ENCODE measurements at regions not wholly inside any gene's neighbourhood (a gene's known extent, or its start where the extent isn't known, plus 50 kb on each side); places are given as distances from the start of the nearest gene placed in this dataset.

DNA sequence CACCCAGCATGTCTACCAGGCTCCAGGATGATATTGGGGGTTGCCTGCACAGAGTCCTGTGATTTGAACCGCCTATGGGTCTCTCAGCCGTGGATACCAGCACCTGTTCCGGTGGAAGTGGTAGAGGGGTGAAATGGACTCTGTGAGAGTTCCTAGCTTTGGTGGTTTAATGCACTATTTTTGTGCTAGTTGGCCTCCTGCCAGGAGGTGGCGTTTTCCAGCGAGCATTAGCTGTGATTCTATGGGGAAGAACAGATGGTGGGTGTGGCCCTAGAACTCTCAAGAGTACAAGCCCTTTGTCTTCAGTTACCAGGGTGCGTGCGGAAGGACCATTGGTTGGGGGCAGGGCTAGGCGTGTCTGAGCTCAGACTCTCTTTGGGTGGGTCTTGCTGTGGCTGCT is 316.9 kb upstream of the AMOT start:
- TF ChIP-seq, protein P1, sequence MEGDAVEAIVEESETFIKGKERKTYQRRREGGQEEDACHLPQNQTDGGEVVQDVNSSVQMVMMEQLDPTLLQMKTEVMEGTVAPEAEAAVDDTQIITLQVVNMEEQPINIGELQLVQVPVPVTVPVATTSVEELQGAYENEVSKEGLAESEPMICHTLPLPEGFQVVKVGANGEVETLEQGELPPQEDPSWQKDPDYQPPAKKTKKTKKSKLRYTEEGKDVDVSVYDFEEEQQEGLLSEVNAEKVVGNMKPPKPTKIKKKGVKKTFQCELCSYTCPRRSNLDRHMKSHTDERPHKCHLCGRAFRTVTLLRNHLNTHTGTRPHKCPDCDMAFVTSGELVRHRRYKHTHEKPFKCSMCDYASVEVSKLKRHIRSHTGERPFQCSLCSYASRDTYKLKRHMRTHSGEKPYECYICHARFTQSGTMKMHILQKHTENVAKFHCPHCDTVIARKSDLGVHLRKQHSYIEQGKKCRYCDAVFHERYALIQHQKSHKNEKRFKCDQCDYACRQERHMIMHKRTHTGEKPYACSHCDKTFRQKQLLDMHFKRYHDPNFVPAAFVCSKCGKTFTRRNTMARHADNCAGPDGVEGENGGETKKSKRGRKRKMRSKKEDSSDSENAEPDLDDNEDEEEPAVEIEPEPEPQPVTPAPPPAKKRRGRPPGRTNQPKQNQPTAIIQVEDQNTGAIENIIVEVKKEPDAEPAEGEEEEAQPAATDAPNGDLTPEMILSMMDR (IDR thresholded peaks at IDR 0.05), result no peak
- TF ChIP-seq POLR2AphosphoS5 (IDR thresholded peaks at IDR 0.05) (no peak), EP300 (IDR thresholded peaks at IDR 0.05) (no peak)
